GM18519 (cell line): ENCODE measurements at regions not wholly inside any gene's neighbourhood (a gene's known extent, or its start where the extent isn't known, plus 50 kb on each side); places are given as distances from the start of the nearest gene placed in this dataset.
"Not testable (repeated sequence)": the region's sequence is repeated elsewhere in the genome, so short reads cannot be mapped to it uniquely, and the experiment has no call there.

Experiments
- ATAC-seq: cut with Tn5 transposase; IDR thresholded peaks from one replicate; pipeline ENCODE4 v1.9.1; 2021; ENCODE audit warnings: mild to moderate bottlenecking, moderate library complexity; ENCODE audit not compliant: unreplicated experiment, low FRiP score

DNA sequence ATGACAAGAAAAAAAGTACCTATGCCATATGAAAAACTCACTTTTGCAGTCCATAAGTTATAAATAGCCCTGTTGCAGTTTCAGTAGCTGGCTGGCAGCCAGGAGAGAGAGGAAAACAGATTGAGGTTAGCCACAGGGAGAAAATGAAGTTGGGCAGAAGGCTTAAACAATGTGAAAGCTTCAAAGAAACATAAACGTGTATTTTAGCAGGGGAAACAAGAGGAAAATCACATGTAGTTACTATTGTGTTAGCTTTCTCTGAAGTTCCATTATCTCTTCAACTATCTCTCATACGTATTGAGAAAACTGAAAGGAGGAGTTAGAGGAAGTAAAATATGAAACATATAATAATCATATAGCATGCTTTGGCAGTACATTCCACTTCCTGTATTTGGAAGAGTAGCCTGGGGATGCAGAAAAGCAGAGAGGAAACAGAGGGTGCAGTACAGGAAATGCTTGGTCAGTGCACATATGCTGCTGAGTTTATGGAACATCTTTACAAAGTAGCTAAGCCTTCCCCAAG, 1551.1 kb downstream of the EFNB2 start:
- peak; percentile 76 for ATAC-seq

DNA sequence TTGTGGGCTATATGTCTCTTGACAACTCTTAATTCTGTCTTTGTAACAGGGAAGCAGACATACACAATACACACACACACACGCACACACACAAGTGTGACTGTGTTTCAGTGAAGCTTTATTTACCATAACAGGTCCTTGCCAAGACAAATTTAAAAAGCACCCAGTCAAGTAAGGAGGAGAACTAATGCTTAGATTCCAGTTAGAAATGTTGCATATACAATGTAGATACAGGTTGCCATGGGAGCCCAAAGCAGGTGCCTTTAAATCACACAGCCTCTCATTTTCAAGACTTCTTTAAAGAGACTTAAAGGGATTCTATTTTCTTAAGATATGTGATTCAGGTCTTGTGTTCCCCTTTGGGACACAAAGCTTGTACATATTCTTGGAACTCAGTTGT, 1551.9 kb downstream of the EFNB2 start:
- no peak for ATAC-seq

DNA sequence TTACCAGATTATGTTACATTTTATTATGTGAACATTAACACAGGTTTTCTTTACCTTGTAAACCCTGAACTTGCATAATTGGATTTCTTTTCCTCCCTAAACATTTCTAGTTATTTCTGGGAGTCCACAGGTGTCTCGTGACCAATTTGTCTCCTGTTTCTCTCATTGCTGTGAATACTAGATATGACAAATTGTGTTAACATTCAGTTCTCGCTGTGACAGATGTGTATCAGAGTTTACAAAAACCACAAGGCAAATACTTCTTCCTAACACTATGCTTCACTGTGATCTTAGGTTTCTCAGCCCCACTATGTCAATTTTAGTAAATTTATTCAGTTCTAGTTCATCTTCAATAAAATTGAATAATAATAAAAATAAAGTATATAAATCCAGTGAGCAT, 1554.9 kb downstream of the EFNB2 start:
- ATAC-seq, result no peak

DNA sequence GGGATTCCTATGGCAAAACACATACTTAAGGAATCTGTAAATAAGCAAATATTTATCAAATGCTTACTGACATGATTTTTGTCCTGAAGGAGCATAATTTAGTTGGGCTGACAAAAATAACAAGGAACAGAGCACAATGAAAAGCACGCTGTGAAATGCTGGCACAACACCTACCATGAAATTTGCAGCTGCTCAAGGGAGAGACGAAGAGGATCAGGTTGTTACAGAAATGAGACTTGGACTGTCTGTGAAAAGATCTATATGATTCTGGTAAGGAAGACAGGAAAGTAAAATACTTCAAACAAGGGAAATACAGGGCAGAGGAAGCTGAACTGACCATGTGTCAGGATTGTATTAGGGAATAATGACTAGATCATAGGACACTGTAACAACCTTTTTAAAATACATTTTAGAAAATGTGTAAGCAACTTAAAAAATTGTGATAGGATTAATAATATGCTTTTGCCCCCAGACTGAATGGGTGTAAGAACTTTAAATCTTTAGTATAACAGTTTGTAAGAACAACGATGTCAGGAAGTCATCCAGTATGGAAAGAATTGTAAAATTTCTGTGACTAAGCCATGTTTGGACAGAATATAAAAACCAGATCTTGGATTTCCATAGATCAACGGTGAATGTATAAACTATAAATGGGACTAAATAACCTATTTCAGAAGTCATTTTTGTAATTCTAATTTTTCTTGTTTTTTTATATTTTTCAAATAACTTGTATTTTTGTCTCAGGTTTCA, 1556.0 kb downstream of the EFNB2 start:
- no peak for ATAC-seq

DNA sequence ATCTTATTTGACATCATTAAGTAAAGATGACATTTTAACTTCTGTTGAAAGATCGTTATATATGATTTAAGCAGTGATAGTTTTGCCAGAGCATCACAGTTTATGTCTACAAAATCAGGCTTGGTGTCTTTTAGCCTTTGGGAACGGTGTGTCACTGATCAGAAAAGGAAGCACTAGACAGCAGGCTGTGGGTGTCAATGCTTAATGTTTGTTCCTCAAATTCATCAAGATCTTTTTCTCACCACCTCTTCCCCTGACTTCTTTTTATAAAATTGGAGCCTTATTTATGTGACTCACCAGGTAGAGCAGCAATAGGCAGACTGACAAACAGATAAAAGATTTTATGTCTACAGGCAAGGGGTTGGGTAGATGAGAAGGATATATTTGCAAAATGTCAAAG, 1558.5 kb downstream of the EFNB2 start:
- ATAC-seq, result no peak

DNA sequence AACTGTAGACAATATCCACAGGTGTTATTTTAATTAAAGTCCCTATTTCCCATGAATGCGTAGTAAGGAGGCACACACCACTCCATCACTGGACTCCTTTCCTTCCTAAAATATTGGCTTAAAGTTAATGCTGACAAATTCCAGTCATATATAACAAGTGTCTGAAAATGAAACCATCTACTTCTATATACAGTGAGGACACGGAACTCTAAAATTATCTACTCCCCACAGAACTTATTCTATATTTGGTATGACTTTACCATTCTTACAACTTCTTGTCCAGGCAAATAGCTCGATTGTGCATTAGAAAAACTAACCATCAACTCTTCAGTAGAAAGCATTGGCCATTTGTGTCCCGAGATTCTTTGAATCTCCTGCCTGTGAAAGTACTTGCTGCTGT, 1560.2 kb downstream of the EFNB2 start:
- peak; percentile 80 for ATAC-seq

DNA sequence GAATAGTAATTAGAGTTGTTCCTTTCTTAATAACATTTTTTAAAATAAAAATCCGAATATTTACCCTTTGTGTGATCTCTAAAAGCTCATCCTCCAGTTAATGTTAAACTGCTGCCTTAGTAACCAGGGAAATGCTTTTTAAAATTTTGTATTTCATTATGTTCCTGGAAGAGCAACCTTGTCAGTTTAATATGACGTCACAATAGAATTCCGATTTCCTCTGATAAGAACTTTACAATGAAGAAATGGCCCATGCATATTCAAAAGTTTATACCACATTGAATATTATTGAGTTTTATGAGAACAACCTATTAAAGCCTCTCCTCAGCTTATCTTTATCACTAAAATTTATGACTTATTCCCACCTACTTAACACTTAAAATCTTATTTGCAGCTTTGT, 1566.6 kb downstream of the EFNB2 start:
- ATAC-seq, result no peak

DNA sequence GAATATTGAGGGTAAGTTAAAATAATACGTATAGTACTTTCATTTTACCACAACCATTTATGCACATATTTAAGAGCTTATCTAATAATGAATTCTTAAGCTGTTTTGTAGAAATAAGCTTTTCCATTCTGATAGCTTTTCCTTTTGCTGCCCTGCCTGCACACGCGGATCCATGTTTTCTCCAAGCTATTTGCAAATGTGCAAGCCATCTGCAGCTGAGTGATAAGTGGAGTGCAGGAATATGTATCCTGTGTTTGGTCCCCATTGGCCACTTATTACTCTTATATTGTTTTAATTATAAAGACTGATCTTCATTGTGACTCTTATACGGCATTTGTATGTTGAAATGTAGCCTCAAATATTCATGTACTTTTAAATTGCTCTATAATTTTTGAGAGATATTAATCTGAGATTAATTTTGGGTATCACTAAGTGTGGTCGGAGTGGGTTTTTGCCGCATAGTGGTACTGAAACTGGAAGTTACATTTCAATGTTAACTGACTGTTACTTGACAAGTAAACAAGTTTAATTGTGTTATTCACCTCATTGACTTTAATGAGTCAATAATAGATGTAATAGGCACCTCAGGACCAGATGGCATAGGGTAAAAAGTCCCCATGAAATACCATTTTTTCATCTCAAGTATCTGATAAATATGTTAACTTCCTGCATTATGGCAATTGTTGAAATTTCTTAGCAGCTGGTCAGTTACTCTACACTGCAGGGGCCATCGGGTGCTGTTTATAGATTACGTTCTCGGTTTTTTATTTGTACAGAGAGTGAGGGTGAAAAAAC, 1567.4 kb downstream of the EFNB2 start:
- no peak for ATAC-seq

DNA sequence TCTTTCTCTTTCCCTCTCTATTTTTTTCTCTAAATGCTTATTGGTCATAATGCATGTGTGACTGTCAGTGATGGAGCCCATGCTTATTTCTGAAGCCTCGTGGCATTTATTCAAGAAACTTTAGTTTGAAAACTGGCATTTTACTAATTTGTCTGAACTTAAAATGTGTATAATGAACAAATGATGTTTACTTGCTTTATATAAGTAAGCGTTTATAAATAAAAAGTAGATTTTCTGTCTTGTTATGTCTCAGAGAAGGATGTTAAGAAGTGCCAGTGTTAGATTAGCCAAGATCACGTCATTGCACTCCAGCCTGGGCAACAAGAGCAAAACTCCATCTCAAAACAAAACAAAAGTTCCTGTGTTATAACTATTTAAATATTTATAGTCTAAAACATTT, 1568.1 kb downstream of the EFNB2 start:
- no peak for ATAC-seq

DNA sequence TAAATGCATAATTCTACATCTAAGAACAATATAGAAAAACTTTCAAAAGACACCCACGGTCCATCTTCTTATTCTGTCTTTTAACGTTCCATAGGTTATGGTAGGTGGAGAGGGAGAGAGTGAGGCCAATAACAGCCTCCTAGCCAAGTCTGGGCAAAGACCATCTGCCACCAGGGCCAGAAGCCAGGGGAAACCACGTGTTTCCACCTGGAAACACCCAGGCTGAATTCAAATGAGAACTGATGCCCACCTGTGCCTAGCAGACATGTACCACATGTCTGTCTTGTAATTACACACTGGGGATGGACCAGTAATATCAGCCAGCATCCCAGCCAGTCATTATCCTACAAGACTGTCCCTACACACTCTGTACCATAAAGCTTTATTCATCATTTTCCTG, 1573.1 kb downstream of the EFNB2 start:
- ATAC-seq, result no peak

DNA sequence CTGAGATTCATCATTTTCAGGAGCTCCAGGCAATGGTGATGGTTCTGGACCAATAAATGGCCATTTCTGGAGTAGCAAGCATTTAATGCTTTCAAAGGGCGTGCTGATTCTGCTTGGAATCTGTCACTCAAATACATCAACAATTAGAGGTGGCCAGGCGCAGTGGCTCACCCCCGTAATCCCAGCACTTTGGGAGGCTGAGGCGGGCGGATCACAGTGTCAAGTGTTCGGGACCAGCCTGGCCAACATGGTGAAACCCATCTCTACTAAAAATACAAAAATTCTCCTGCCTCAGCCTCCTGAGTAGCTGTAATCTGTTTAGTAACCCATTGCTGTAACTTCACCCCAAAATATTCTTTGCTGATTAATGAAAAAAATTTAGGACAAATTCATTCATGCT, 1574.2 kb downstream of the EFNB2 start:
- ATAC-seq, result no peak

DNA sequence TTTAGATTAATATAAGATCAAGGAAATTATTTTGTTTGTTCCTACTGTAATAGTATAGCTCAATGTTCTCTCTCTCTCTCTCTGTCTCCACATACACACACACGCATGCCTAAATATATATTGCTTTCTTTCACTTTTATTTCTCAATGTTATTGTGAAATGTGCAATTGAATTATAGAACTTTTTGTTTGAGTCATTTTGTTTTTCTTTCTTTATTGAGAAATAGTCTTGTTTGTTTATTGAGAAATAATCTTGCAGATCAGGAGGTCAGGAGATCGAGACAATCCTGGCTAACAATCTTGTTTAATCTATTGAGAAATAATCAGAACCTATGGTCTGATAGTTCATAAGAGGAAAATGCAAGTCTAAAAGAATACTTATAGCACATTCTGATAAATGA, 1581.3 kb downstream of the EFNB2 start:
- ATAC-seq, result no peak

DNA sequence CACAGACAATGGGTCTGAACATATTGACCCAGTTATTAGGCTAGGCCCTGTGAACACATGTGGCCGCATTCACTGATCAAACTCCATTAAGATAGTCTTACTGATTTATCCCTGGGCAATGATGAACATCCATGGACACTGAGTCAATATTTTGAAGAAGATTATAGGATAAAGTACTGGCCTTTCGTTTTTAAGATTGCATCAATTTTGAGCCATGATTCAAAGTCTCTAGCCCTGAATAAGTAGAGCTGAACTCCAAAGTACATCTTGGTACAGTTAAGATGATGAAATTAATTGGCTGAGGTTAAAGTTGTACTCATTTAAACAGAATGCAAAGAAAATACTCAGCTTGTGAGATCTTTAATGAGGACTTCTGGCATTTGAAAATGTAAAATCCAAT, 1581.9 kb downstream of the EFNB2 start:
- ATAC-seq, result no peak

DNA sequence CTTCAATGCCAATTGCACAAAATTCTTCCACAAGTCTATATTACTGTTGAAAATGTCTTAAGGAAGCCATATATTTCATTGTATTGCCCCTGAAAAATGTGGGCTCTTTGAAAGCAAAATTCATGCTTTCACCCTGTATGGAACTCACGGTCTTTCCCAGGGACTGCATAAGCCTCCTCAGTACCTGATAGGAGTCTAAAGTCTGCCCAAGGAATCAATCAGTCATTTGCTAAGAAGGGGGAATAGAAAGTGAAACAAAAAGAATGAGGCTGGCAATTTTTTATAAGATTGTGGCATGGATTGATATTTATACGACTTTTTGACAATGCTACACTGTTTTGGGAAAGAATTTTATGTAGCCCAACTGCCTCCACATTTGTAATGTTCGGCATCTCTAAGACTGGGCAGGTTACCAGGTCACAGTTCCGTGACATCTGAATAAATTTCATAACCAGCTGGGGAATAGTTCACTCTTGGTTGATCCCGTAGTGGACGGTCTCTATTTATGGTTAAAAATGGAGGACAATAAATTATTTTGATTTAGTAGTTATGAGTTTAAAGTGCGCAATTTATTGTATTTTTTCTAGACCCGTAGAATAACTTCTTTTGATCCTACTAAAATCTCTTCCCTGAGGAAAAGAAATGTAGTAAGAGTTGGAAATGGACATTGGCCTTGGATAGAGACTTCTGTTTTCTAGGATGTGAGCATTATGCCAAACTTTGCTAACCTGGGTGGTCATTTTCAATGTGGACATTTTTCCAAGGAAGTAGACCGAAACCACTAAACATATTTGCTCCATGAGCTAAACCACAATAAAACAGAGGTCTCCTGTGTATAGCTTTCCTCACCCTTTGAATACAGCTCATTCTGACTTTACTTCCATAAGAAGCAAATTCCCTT, 1585.4 kb downstream of the EFNB2 start:
- ATAC-seq, result no peak

DNA sequence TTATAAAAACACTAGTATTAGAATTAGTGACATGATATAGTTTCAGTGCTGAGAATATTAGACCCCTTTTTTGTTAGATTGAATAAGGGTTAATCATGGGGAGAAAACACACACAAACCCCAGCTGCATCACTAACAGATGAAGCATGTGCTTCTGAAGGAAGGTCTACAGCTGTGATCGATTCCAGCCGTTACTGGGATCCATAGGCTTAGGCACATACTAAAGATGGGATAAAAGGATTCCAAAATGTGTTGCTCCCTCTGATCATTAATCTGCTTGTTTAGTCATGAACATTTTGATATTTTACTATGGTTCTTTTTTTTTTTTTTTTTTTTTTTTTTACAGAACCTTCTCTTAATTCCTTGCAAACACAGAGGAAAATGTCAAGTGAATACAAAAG, 1591.3 kb downstream of the EFNB2 start:
- ATAC-seq, result no peak

DNA sequence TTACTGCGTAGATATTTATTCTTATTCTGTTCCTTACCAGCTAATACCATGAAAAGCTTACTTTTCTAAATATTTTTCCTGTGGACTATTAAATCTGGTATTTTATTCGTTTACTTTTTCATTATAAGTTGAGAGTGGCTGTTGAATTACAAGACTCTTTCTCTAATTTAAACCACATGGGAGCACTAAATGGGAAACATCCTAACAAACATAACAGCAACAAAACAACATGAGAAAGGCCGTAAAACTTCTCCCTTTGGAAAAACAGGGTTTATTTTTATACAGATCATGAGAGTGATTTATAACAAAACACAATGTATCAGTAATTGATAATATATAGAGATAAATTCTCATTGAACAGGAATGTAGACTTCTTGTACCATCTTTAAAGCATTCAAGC, 1592.1 kb downstream of the EFNB2 start:
- ATAC-seq, result no peak

DNA sequence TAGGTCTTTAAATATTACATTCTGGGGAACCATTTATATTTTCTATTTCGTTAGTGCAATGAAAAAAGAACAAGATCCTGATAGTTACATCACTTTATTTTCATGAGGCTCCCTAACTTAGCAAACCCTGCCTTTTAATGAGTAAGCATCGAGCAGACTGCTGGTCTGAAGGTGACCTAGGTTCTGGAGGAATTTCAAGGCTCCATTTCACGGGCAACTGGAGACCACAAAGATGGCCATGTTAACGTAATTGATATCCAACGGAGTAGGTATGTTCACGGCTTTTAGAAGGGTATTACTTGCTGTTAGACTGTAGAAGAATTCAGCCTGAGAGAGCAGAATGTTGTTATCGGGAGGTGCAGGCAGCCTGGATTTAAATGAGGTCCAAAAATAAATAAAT, 1597.6 kb downstream of the EFNB2 start:
- ATAC-seq, result no peak

DNA sequence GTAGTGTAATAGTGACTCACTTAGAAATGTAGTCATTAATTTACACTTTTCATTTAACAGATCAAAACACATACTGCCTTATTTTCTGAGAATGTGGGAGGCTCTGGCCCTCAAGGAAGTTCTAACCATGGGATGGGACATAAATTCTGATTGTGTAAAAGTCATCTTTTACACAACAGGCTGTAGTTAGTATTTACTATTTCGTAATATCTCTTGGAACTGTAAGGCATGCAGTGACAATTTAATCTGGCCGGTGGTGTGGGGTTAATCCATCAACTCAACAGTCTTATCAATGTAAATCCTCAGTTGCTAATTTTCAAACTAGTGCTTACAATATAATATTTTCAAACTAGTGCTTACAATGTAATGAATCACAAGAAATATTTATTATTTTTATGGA, 1599.2 kb downstream of the EFNB2 start:
- ATAC-seq, result no peak

DNA sequence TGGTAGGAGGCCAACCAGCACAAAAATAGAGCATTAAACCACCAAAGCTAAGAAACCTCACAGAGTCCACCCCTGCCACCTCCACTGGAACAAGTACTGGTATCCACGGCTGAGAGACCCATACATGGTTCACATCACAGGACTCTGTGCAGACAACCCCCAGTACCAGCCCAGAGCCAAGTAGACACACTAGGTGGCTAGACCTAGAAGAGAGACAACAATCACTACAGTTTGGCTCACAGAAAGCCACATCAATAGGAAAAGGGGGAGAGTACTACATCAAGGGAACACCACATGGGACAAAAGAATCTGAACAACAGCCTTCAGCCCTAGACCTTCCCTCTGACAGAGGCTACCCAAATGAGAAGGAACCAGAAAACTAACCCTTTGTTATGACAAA, 1614.9 kb downstream of the EFNB2 start:
- ATAC-seq, result not testable (repeated sequence)

DNA sequence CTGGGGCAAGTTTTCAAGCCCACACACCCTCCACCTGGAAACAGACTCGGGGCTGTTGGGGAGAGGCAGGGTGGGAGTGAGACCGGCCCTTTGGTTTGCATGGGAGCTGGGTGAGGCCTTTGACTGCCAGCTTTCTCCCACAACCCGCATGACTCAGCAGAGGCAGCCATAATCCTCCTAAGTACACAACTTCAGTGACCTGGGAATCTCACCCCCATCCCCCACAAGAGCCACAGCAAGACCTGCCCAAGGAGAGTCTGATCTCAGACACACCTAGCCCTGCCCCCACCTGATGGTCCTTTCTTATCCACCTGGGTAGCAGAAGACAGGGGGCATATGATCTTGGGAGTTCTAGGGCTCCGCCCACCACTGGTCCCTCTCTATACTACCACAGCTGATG, 1615.4 kb downstream of the EFNB2 start:
- ATAC-seq, result no peak
